H1 (cell line): ENCODE measurements at regions not wholly inside any gene's neighbourhood (a gene's known extent, or its start where the extent isn't known, plus 50 kb on each side); places are given as distances from the start of the nearest gene placed in this dataset.

Experiments used
- CTCF ChIA-PET: fragments of 300-600 bp; sonication (Branson Sonifier 250); formaldehyde crosslinking; loops from one replicate; lab custom pipeline; 2021; ENCODE audit not compliant: partially characterized antibody; lab: Charles Lee
- POLR2A ChIA-PET: fragments of 300-600 bp; sonication (Branson Sonifier 250); formaldehyde crosslinking; loops from one replicate; lab custom pipeline; 2021; ENCODE audit warnings: inconsistent platforms; ENCODE audit not compliant: partially characterized antibody; lab: Charles Lee
- DNase-seq, 2 experiments: peaks; one replicate each; pipeline versions ENCODE4 v3.0.0 to v3.0.0-alpha.2; 2010 to 2022; ENCODE audit warnings: low spot score in 2 of 2, low read depth in 1 of 2, mixed read lengths in 1 of 2
- FAIRE-seq: peaks from 2 replicates; lab custom pipeline; 2011; peaks lifted over from hg19 to GRCh38; lab: Jason Lieb, UNC
- H2AFZ ChIP-seq: 2 replicates; pipeline ENCODE4 v1.8.1; 2012; ENCODE audit warnings: low read length, inconsistent platforms
- H2AK5ac ChIP-seq: 2 replicates; pipeline ENCODE4 v1.6.1; 2013; ENCODE audit warnings: low read depth, low read length
- H2BK120ac ChIP-seq: replicated peaks from 2 replicates; pipeline ENCODE3; 2013; ENCODE audit warnings: low read depth, low read length, inconsistent platforms
- H2BK12ac ChIP-seq: 2 replicates; pipeline ENCODE4 v1.6.1; 2013; ENCODE audit warnings: low read depth, low read length
- H2BK15ac ChIP-seq: 2 replicates; pipeline ENCODE4 v1.6.1; 2013; ENCODE audit warnings: low read length
- H2BK20ac ChIP-seq: 2 replicates; pipeline ENCODE4 v1.6.1; 2013; ENCODE audit warnings: low read length
- H2BK5ac ChIP-seq: 2 replicates; pipeline ENCODE4 v1.6.1; 2013; ENCODE audit warnings: low read depth, low read length
- H3K14ac ChIP-seq: 2 replicates; pipeline ENCODE4 v1.6.1; 2013; ENCODE audit warnings: inconsistent platforms; ENCODE audit not compliant: insufficient read length
- H3K18ac ChIP-seq: 2 replicates; pipeline ENCODE4 v1.6.1; 2013; ENCODE audit warnings: low read length; ENCODE audit errors: extremely low read depth
- H3K23ac ChIP-seq: 2 replicates; pipeline ENCODE4 v1.6.1; 2013; ENCODE audit warnings: inconsistent platforms; ENCODE audit not compliant: insufficient read length
- H3K23me2 ChIP-seq: 2 replicates; pipeline ENCODE4 v1.6.1; 2013; ENCODE audit warnings: low read depth, low read length
- H3K27ac ChIP-seq: 2 replicates; pipeline ENCODE4 v1.6.1; 2011; ENCODE audit warnings: low read depth, low read length, inconsistent platforms
- H3K27me3 ChIP-seq, 4 experiments: replicated peaks in 1 of 4; 1 replicate in 1 of 4; 2 replicates in 3 of 4; pipeline versions ENCODE4 v1.6.1 to v1.8.1; 2011 to 2013; ENCODE audit warnings: low read length in 3 of 4, mild to moderate bottlenecking in 3 of 4, inconsistent platforms in 2 of 4, mixed read lengths in 2 of 4, moderate library complexity in 1 of 4; ENCODE audit not compliant: control insufficient read depth in 3 of 4, insufficient read depth in 3 of 4; ENCODE audit errors: extremely low read depth in 1 of 4
- H3K36me3 ChIP-seq, 4 experiments: 2 replicates each; pipeline versions ENCODE4 v1.6.1 to v1.8.1; 2011 to 2013; ENCODE audit warnings: mild to moderate bottlenecking in 4 of 4, low read length in 3 of 4, moderate library complexity in 2 of 4, control low read depth in 1 of 4, inconsistent platforms in 1 of 4; ENCODE audit not compliant: insufficient read depth in 4 of 4, control insufficient read depth in 2 of 4
- H3K4ac ChIP-seq: replicated peaks from 2 replicates; pipeline ENCODE3; 2013; ENCODE audit warnings: low read length, low read depth, mixed read lengths, inconsistent platforms; ENCODE audit not compliant: insufficient read length
- H3K4me1 ChIP-seq, 4 experiments: replicated peaks in 1 of 4; 1 replicate in 1 of 4; 2 replicates in 3 of 4; pipeline versions ENCODE4 v1.6.1 to v1.8.1; 2011 to 2013; ENCODE audit warnings: low read length in 3 of 4, inconsistent platforms in 2 of 4, mixed read lengths in 1 of 4; ENCODE audit not compliant: insufficient read depth in 4 of 4, control insufficient read depth in 3 of 4
- H3K4me2 ChIP-seq, 2 experiments: 2 replicates each; pipeline versions ENCODE4 v1.6.1 to v1.8.1; 2011 to 2013; ENCODE audit warnings: low read depth in 2 of 2, low read length in 2 of 2, control low read depth in 1 of 2, inconsistent platforms in 1 of 2, mild to moderate bottlenecking in 1 of 2; ENCODE audit not compliant: insufficient read depth in 1 of 2
- H3K4me3 ChIP-seq, 4 experiments: fragments of 200-600, 300-600 bp in 1 of 4; sonication (generic), shearing (Covaris generic), sonication (Bioruptor Twin) in 1 of 4; 2 replicates each; pipeline versions ENCODE4 v1.5.1 to v1.8.1; 2011 to 2016; ENCODE audit warnings: low read length in 4 of 4, low read depth in 3 of 4, control low read depth in 2 of 4, inconsistent platforms in 2 of 4, mild to moderate bottlenecking in 2 of 4, mixed read lengths in 1 of 4, moderate library complexity in 1 of 4; ENCODE audit not compliant: insufficient read depth in 2 of 4; ENCODE audit errors: extremely low read depth in 1 of 4
- H3K56ac ChIP-seq: replicated peaks from 2 replicates; pipeline ENCODE3; 2013; ENCODE audit warnings: low read depth, mild to moderate bottlenecking, mixed read lengths, low read length, inconsistent platforms; ENCODE audit not compliant: insufficient read length
- H3K79me1 ChIP-seq: 2 replicates; pipeline ENCODE4 v1.6.1; 2013; ENCODE audit warnings: low read depth, low read length, control low read depth
- H3K79me2 ChIP-seq, 2 experiments: 2 replicates each; pipeline versions ENCODE4 v1.6.1 to v1.8.1; 2012 to 2013; ENCODE audit warnings: low read length in 2 of 2, mild to moderate bottlenecking in 2 of 2, inconsistent platforms in 1 of 2; ENCODE audit not compliant: insufficient read depth in 2 of 2, control insufficient read depth in 1 of 2
- H3K9ac ChIP-seq, 4 experiments: replicated peaks in 1 of 4; 1 replicate in 1 of 4; 2 replicates in 3 of 4; pipeline versions ENCODE4 v1.6.1 to v1.8.1; 2011 to 2013; ENCODE audit warnings: low read depth in 3 of 4, low read length in 3 of 4, control low read depth in 2 of 4, mild to moderate bottlenecking in 2 of 4, moderate library complexity in 2 of 4, inconsistent platforms in 1 of 4; ENCODE audit errors: extremely low read depth in 1 of 4
- H3K9me3 ChIP-seq, 2 experiments: 2 replicates each; pipeline versions ENCODE4 v1.6.1 to v1.8.1; 2012 to 2013; ENCODE audit warnings: mild to moderate bottlenecking in 2 of 2, moderate library complexity in 2 of 2, control low read depth in 1 of 2, inconsistent platforms in 1 of 2, low read depth in 1 of 2, low read length in 1 of 2, mixed read lengths in 1 of 2; ENCODE audit not compliant: insufficient read depth in 2 of 2
- H4K20me1 ChIP-seq, 2 experiments: replicated peaks in 1 of 2; 2 replicates each; pipeline versions ENCODE3 to v1.8.1; 2011 to 2013; ENCODE audit warnings: inconsistent platforms in 2 of 2, low read length in 2 of 2, mild to moderate bottlenecking in 1 of 2; ENCODE audit not compliant: insufficient read depth in 2 of 2, control insufficient read depth in 1 of 2
- H4K5ac ChIP-seq: 2 replicates; pipeline ENCODE4 v1.6.1; 2013; ENCODE audit warnings: low read length, low read depth, mixed read lengths, inconsistent platforms; ENCODE audit not compliant: insufficient read length
- H4K8ac ChIP-seq: 2 replicates; pipeline ENCODE4 v1.8.0; 2013; ENCODE audit warnings: mild to moderate bottlenecking, moderate library complexity, low read length, inconsistent platforms; ENCODE audit not compliant: insufficient read depth; ENCODE audit errors: extremely low read depth
- H4K91ac ChIP-seq: replicated peaks from 2 replicates; pipeline ENCODE3; 2013; ENCODE audit warnings: low read length, mixed read lengths, inconsistent platforms; ENCODE audit not compliant: insufficient read length
- BRCA1 ChIP-seq: IDR thresholded peaks from 2 replicates; pipeline ENCODE4 v1.6.1; 2012; ENCODE audit warnings: low read depth, low read length, improper control_type of control experiment
- CBX8 ChIP-seq: fragments of 300-800, 300-1000 bp; sonication (generic); IDR thresholded peaks from 2 replicates; pipeline ENCODE4 v1.7.1; 2016; ENCODE audit warnings: low read depth, low read length, borderline replicate concordance
- EGR1 ChIP-seq: IDR thresholded peaks from 2 replicates; pipeline ENCODE4 v1.6.1; 2011; ENCODE audit warnings: low read depth, low read length, borderline replicate concordance
- EZH2 ChIP-seq: fragments of 200-600 bp; sonication (generic); IDR thresholded peaks from 2 replicates; pipeline ENCODE4 v1.7.1; 2012; ENCODE audit warnings: low read depth, mild to moderate bottlenecking, moderate library complexity, low read length, inconsistent platforms; ENCODE audit not compliant: severe bottlenecking
- GABPA ChIP-seq: IDR thresholded peaks from 2 replicates; pipeline ENCODE4 v1.6.1; 2011; ENCODE audit warnings: mild to moderate bottlenecking, low read length, moderate library complexity, borderline replicate concordance; ENCODE audit not compliant: insufficient read depth
- HDAC6 ChIP-seq: IDR thresholded peaks from one replicate; pipeline ENCODE4 v1.7.1; 2012; ENCODE audit warnings: low read depth, mild to moderate bottlenecking, inconsistent platforms, low read length, moderate library complexity
- NRF1 ChIP-seq: IDR thresholded peaks from 2 replicates; pipeline ENCODE4 v1.6.1; 2011; ENCODE audit warnings: mild to moderate bottlenecking, low read depth, low read length, improper control_type of control experiment
- POLR2AphosphoS5 ChIP-seq: IDR thresholded peaks from 2 replicates; pipeline ENCODE4 v1.6.1; 2011; ENCODE audit warnings: low read depth, low read length
- POU5F1 ChIP-seq: IDR thresholded peaks from 2 replicates; pipeline ENCODE4 v1.6.1; 2011; ENCODE audit warnings: low read depth, mild to moderate bottlenecking, low read length, moderate library complexity
- RNF2 ChIP-seq: fragments of 200-900, 300-1000 bp; sonication (generic); IDR thresholded peaks from 2 replicates; pipeline ENCODE4 v1.7.1; 2016; ENCODE audit warnings: borderline replicate concordance, low read depth, mild to moderate bottlenecking, antibody characterized with exemption, low read length; ENCODE audit not compliant: poor library complexity, severe bottlenecking; ENCODE audit errors: missing control alignments
- SIN3A ChIP-seq, 2 experiments: IDR thresholded peaks in 1 of 2; conservative IDR thresholded peaks in 1 of 2; 2 replicates each; pipeline ENCODE4 v1.6.1; 2011 to 2012; ENCODE audit warnings: low read length in 2 of 2, improper control_type of control experiment in 1 of 2, low read depth in 1 of 2, mild to moderate bottlenecking in 1 of 2
- SIRT6 ChIP-seq: IDR thresholded peaks from one replicate; pipeline ENCODE4 v1.7.1; 2012; ENCODE audit warnings: low read length, inconsistent platforms
- SP2 ChIP-seq: IDR thresholded peaks from 2 replicates; pipeline ENCODE4 v1.6.1; 2012; ENCODE audit warnings: mild to moderate bottlenecking, low read length, inconsistent platforms
- TAF1 ChIP-seq: IDR thresholded peaks from 2 replicates; pipeline ENCODE4 v1.6.1; 2011; ENCODE audit warnings: mild to moderate bottlenecking, low read depth, low read length
- TBP ChIP-seq: IDR thresholded peaks from 2 replicates; pipeline ENCODE4 v1.6.1; 2011; ENCODE audit warnings: low read depth, low read length, improper control_type of control experiment
- TEAD4 ChIP-seq: IDR thresholded peaks from 2 replicates; pipeline ENCODE4 v1.6.1; 2012; ENCODE audit warnings: low read depth, low read length, inconsistent platforms, mixed read lengths
- WGBS, 2 experiments: shearing (Covaris generic) in 1 of 2; methylation state at CpG; one replicate each; pipeline versions ENCODE4 v1.1.6 to v1.1.7; 2013 to 2015; ENCODE audit warnings: low lambda C conversion rate in 2 of 2, mixed read lengths in 2 of 2, inconsistent platforms in 1 of 2, low coverage in 1 of 2, missing lambda C conversion rate in 1 of 2; ENCODE audit not compliant: insufficient replicate concordance in 2 of 2, insufficient coverage in 1 of 2, insufficient read length in 1 of 2; ENCODE audit errors: extremely low coverage in 1 of 2, missing lambda C conversion rate in 1 of 2; 5-methylcytosine and 5-hydroxymethylcytosine counted together

- no peak overlapping the region for H2AFZ ChIP-seq
- H4K8ac ChIP-seq = no peak overlapping the region
- DNase-seq = no peak
- H4K20me1 ChIP-seq = no peaks in the 10 kb centered on the region
- no peak overlapping the region for H2BK120ac ChIP-seq
- H3K36me3 ChIP-seq = no peaks in the 10 kb centered on the region
- H2BK20ac ChIP-seq = no peak overlapping the region
- H3K4me3 ChIP-seq = no peak overlapping the region
- H3K27ac ChIP-seq = no peak overlapping the region
- H3K4me1 ChIP-seq = no peaks in the 10 kb centered on the region
- H3K23me2 ChIP-seq = no peaks in the 10 kb centered on the region
- H2BK5ac ChIP-seq = no peak overlapping the region
- no peak overlapping the region for H3K18ac ChIP-seq
- H3K4ac ChIP-seq = no peak overlapping the region
- H3K27me3 ChIP-seq = peaks cover 0 to 1% (median 0%) of the 10 kb centered on the region in 4 experiments; a peak in 1 of 7 replicates
- H4K5ac ChIP-seq = no peak overlapping the region
- no peak for FAIRE-seq
- ChIA-PET CTCF (interaction anchor here (0.5 to 1.5 kb wide), 3 partner anchors 9 to 109 kb away, joined by 3 to 10 read pairs (median 3); no protein-coding TSS in a partner anchor), POLR2A (no interaction called here)
- H3K79me2 ChIP-seq = no peaks in the 10 kb centered on the region
- no peak overlapping the region for H2AK5ac ChIP-seq
- no peaks in the 10 kb centered on the region for H3K79me1 ChIP-seq
- H3K9me3 ChIP-seq = no peaks in the 10 kb centered on the region
- H3K23ac ChIP-seq = no peak overlapping the region
- no peak overlapping the region for H3K4me2 ChIP-seq
- H4K91ac ChIP-seq = no peak overlapping the region
- H2BK12ac ChIP-seq = no peak overlapping the region
- no peak overlapping the region for H2BK15ac ChIP-seq
- H3K9ac ChIP-seq = no peak overlapping the region
- no peak overlapping the region for H3K56ac ChIP-seq
- H3K14ac ChIP-seq = no peak overlapping the region
- 80% methylated on average over 1 of the region's 1 CpG; no CpG with 5 or more reads in 1 of the 2 experiments for WGBS, 2 experiments
- TF ChIP-seq SP2 = no peak
- TF ChIP-seq EZH2 = no peak
- TF ChIP-seq TBP = no peak
- no peak for TF ChIP-seq SIN3A (conservative IDR thresholded peaks at IDR 0.05 in 1 of 2, IDR thresholded peaks at IDR 0.05 in 1 of 2; ENCODE audit: low read depth in 1 of 2, low read length in 2 of 2)
- TF ChIP-seq POLR2AphosphoS5 = no peak
- no peak for TF ChIP-seq BRCA1
- TF ChIP-seq NRF1 = no peak
- no peak for TF ChIP-seq HDAC6
- no peak for TF ChIP-seq POU5F1
- no peak for TF ChIP-seq RNF2
- no peak for TF ChIP-seq TAF1
- no peak for TF ChIP-seq EGR1
- no peak for TF ChIP-seq GABPA
- no peak for TF ChIP-seq SIRT6
- TF ChIP-seq CBX8 = no peak
- no peak for TF ChIP-seq TEAD4
Observed at GRCh38 chr12:14058717-14059116, 77.3 kb upstream of the GRIN2B start.
